AG09319 (cell line): ENCODE measurements at regions not wholly inside any gene's neighbourhood (a gene's known extent, or its start where the extent isn't known, plus 50 kb on each side); places are given as distances from the start of the nearest gene placed in this dataset.
"Not testable (repeated sequence)": the region's sequence is repeated elsewhere in the genome, so short reads cannot be mapped to it uniquely, and the experiment has no call there.

Experiments
- DNase-seq: peaks from one replicate; pipeline ENCODE4 v3.0.0-alpha.2; 2010; ENCODE audit warnings: low read depth; ENCODE audit errors: extremely low read depth
- CTCF ChIP-seq: IDR thresholded peaks from 2 replicates; pipeline ENCODE4 v1.5.1; 2011; ENCODE audit warnings: low read depth, mild to moderate bottlenecking, inconsistent platforms, low read length, moderate library complexity

- DNase-seq, result no peak
- no peak for TF ChIP-seq CTCF
These were observed 1770.8 kb upstream of the CDH9 start for GRCh38 chr5:28808967-28809810.

GRCh38 chr5:28807195-28807729 is 1768.9 kb upstream of the CDH9 start:
- DNase-seq, result no peak
- TF ChIP-seq CTCF, result no peak

- DNase-seq, result not testable (repeated sequence)
These were observed 1760.6 kb upstream of the CDH9 start for GRCh38 chr5:28799035-28799434.

GRCh38 chr5:28788954-28789353 is 1750.6 kb upstream of the CDH9 start:
- no peak for TF ChIP-seq CTCF
- no peak for DNase-seq

- TF ChIP-seq CTCF, result no peak
- no peak for DNase-seq
These were observed 1741.8 kb upstream of the CDH9 start for GRCh38 chr5:28780083-28780692.

DNA sequence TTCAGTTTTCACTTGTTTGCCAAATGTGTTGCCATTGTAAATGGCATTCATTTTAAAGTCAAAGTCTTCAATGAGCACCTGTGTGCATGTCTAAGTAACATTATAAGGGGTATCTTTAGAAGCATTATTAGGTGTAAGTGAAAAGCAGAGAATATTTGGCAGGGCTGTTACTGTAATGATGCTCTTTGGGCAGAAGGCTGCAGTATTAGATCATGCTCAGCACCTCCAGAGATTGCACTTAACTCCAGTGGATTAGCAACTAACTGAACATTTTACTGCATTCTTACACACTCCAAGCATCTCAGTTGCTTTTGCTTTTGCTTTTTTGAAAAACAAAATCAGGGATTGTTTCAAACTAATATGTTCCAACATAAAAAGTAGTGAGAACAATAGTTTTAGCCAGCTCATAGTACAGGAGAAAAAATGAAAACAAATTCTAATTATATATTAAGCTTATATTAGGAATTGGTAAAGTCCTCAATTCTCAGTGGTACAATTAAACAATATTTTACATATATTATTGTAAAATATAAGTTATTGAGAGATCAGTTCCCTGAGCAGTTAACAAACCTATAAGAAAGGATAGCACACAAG is 1740.9 kb upstream of the CDH9 start:
- no peak for DNase-seq
- no peak for TF ChIP-seq CTCF

DNA sequence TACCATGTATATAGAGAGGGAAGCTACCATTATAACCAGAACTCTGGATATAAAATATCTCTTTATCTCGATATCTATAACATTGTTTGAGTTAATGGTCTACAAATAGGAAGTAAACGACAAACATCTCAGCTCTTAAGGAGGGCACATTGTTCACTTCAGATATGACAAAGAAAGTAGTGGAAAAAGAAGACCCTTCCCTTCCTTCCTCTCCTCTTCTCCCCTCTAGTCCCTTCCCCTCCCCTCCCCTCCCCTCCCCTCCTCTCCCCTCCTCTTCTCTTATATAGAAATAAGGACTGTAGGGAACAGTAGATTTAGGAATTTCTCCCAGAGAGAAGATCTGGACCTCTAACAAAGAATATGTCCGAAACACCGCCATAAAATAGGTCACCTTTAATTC is 1731.9 kb upstream of the CDH9 start:
- DNase-seq, result no peak
- no peak for TF ChIP-seq CTCF
